Retinal pigment epithelial cell (primary cell): ENCODE measurements at regions not wholly inside any gene's neighbourhood (a gene's known extent, or its start where the extent isn't known, plus 50 kb on each side); places are given as distances from the start of the nearest gene placed in this dataset.

Experiments used
- DNase-seq: peaks from one replicate; pipeline ENCODE4 v3.0.0-alpha.2; 2010; ENCODE audit warnings: low read depth
- H3K4me3 ChIP-seq: 2 replicates; pipeline ENCODE4 v1.5.1; 2011; ENCODE audit warnings: mild to moderate bottlenecking, low read length, control low read depth, moderate library complexity
- CTCF ChIP-seq: conservative IDR thresholded peaks from 2 replicates; pipeline ENCODE4 v1.5.1; 2011; ENCODE audit warnings: low read depth, low read length, control low read depth, inconsistent platforms

GRCh38 chr3:11698326-11699082 is 54.8 kb upstream of the VGLL4 start:
- no peak for DNase-seq
- no peak overlapping the region for H3K4me3 ChIP-seq
- TF ChIP-seq CTCF = no peak

GRCh38 chr3:11697701-11698100 is 54.0 kb upstream of the VGLL4 start:
- no peak overlapping the region for H3K4me3 ChIP-seq
- TF ChIP-seq CTCF = no peak

GRCh38 chr3:11696054-11696453 is 52.3 kb upstream of the VGLL4 start:
- TF ChIP-seq CTCF = no peak
- DNase-seq = no peak
- no peak overlapping the region for H3K4me3 ChIP-seq

More at GRCh38 chr3:11697701-11698100, 54.0 kb upstream of the VGLL4 start:
- no peak for DNase-seq
